ENCODE measurements at regions not wholly inside any gene's neighbourhood (a gene's known extent, or its start where the extent isn't known, plus 50 kb on each side); places are given as distances from the start of the nearest gene placed in this dataset.

DNA sequence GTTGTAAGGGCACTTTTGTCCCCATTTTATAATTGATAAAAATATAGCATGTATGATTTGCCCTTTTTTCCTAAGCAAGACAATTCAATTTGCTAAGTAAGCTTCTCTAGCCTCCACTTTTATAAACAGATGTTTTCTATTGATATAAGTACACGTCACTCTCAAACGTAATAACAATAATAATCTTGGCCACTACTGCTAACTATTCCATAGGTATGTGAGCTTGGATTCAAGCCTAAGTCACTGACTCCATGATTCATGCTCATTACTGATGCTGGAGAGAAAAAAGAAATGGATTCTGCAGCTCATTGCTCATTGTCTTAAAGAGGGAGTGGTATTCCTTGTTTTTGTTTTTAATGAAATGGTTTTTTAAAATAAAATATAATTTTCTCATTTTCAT lies 661.0 kb downstream of the GALC start:
- H3K4me3 ChIP-seq (ENCODE audit: insufficient read depth, low read length), result no peak overlapping the region
- no peaks in the 10 kb centered on the region for H4K20me1 ChIP-seq (ENCODE audit: insufficient read depth, low read length)
- H3K9me3 ChIP-seq (ENCODE audit: low read depth, low read length), result no peaks in the 10 kb centered on the region
- H3K36me3 ChIP-seq (ENCODE audit: insufficient read depth, low read length), result no peaks in the 10 kb centered on the region
- no peaks in the 10 kb centered on the region for H3K79me2 ChIP-seq (ENCODE audit: insufficient read depth, low read length)
- no peak overlapping the region for H3K4me2 ChIP-seq (ENCODE audit: insufficient read depth, low read length)
- no peak for DNase-seq (ENCODE audit: insufficient read length, low spot score, missing footprints)
- H2AFZ ChIP-seq (ENCODE audit: low read length), result no peak overlapping the region
- no peaks in the 10 kb centered on the region for H3K4me1 ChIP-seq (ENCODE audit: insufficient read depth, low read length)
- TF ChIP-seq, protein P1, sequence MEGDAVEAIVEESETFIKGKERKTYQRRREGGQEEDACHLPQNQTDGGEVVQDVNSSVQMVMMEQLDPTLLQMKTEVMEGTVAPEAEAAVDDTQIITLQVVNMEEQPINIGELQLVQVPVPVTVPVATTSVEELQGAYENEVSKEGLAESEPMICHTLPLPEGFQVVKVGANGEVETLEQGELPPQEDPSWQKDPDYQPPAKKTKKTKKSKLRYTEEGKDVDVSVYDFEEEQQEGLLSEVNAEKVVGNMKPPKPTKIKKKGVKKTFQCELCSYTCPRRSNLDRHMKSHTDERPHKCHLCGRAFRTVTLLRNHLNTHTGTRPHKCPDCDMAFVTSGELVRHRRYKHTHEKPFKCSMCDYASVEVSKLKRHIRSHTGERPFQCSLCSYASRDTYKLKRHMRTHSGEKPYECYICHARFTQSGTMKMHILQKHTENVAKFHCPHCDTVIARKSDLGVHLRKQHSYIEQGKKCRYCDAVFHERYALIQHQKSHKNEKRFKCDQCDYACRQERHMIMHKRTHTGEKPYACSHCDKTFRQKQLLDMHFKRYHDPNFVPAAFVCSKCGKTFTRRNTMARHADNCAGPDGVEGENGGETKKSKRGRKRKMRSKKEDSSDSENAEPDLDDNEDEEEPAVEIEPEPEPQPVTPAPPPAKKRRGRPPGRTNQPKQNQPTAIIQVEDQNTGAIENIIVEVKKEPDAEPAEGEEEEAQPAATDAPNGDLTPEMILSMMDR (IDR thresholded peaks at IDR 0.05; ENCODE audit: extremely low read depth, low read depth, low read length), result no peak
- H3K27me3 ChIP-seq (ENCODE audit: insufficient read depth, low read length), result no peaks in the 10 kb centered on the region
- no peak overlapping the region for H3K27ac ChIP-seq (ENCODE audit: low read depth, low read length)

DNA sequence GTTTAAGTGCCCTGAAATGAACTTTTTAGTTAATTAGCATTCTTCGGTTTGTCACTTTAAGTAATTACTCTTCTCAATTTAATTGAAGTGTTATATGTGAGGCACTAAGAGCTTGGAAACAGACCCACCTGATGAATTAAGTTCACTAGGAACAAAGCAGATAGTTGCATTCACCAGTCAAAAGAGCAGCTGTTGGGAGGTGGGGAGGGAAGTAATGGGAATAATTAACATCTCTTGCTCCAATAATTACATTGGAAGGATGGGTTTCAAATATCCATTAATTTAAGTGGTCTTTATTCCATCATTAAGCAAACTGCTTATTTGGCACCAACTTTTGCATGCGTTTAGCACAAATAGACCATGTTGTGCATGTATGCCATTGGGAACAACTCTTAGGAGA lies 667.2 kb downstream of the GALC start:
- H3K4me2 ChIP-seq (ENCODE audit: insufficient read depth, low read length), result no peak overlapping the region
- H3K36me3 ChIP-seq (ENCODE audit: insufficient read depth, low read length), result no peaks in the 10 kb centered on the region
- peaks cover 2% of the 10 kb centered on the region for H3K9me3 ChIP-seq (ENCODE audit: low read depth, low read length)
- H2AFZ ChIP-seq (ENCODE audit: low read length), result no peak overlapping the region
- no peak overlapping the region for H3K27ac ChIP-seq (ENCODE audit: low read depth, low read length)
- TF ChIP-seq, protein P1 (IDR thresholded peaks at IDR 0.05; ENCODE audit: extremely low read depth, low read depth, low read length), result no peak
- no peaks in the 10 kb centered on the region for H4K20me1 ChIP-seq (ENCODE audit: insufficient read depth, low read length)
- H3K4me3 ChIP-seq (ENCODE audit: insufficient read depth, low read length), result no peak overlapping the region
- H3K27me3 ChIP-seq (ENCODE audit: insufficient read depth, low read length), result no peaks in the 10 kb centered on the region
- no peaks in the 10 kb centered on the region for H3K79me2 ChIP-seq (ENCODE audit: insufficient read depth, low read length)
- no peaks in the 10 kb centered on the region for H3K4me1 ChIP-seq (ENCODE audit: insufficient read depth, low read length)
- DNase-seq (ENCODE audit: insufficient read length, low spot score, missing footprints), result no peak

DNA sequence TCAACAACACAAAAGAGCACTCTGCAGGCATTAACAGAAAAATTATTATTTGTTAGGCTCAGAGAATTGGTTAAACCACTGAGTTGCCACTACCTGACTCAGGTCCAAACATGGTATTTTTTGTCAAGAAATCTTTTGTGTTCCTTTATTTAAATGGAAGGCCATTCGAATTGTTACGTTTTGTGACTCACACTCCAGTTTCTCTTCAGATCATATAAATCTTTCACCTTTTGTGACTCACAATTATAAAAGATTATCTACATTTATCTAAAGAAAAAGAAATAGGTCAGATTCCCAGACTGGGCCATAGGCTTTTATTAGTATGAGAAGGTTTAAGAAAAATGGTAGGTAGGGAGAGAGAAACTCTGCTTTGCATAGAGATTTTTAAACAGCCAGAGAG lies 669.8 kb downstream of the GALC start:
- Histone ChIP-seq H4K20me1 (ENCODE audit: insufficient read depth, low read length) (no peaks in the 10 kb centered on the region), H3K4me2 (ENCODE audit: insufficient read depth, low read length) (no peak overlapping the region), H3K4me3 (ENCODE audit: insufficient read depth, low read length) (no peak overlapping the region), H3K27ac (ENCODE audit: low read depth, low read length) (no peak overlapping the region), H3K4me1 (ENCODE audit: insufficient read depth, low read length) (no peaks in the 10 kb centered on the region), H3K36me3 (ENCODE audit: insufficient read depth, low read length) (no peaks in the 10 kb centered on the region), H3K27me3 (ENCODE audit: insufficient read depth, low read length) (no peaks in the 10 kb centered on the region), H3K9me3 (ENCODE audit: low read depth, low read length) (peaks cover 2% of the 10 kb centered on the region), H3K79me2 (ENCODE audit: insufficient read depth, low read length) (no peaks in the 10 kb centered on the region), H2AFZ (ENCODE audit: low read length) (no peak overlapping the region)
- TF ChIP-seq, protein P1 (IDR thresholded peaks at IDR 0.05; ENCODE audit: extremely low read depth, low read depth, low read length), result no peak
- DNase-seq (ENCODE audit: insufficient read length, low spot score, missing footprints), result no peak

DNA sequence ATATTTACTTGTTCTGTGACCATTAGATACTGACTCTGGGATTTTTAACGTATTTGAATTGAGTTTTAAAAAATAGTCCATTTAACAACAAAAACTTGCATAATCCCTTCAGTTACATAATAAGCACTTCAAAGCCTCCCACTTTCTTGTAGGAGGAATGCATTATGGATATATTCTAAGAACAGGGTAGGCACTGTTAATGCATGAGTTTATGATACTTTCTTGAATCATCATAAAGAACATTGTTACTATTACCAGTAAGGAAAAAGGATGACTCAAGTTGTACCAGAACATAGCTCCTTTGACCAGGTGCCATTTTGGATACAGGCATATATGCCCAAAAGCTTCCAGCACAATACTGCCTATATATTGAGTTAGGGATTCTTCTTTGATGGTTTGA lies 671.4 kb downstream of the GALC start:
- Histone ChIP-seq H3K36me3 (ENCODE audit: insufficient read depth, low read length) (no peaks in the 10 kb centered on the region), H3K27ac (ENCODE audit: low read depth, low read length) (no peak overlapping the region), H3K4me1 (ENCODE audit: insufficient read depth, low read length) (no peaks in the 10 kb centered on the region), H3K4me2 (ENCODE audit: insufficient read depth, low read length) (no peak overlapping the region), H3K4me3 (ENCODE audit: insufficient read depth, low read length) (no peak overlapping the region), H3K9me3 (ENCODE audit: low read depth, low read length) (peaks cover 2% of the 10 kb centered on the region), H4K20me1 (ENCODE audit: insufficient read depth, low read length) (no peaks in the 10 kb centered on the region), H3K27me3 (ENCODE audit: insufficient read depth, low read length) (no peaks in the 10 kb centered on the region), H3K79me2 (ENCODE audit: insufficient read depth, low read length) (no peaks in the 10 kb centered on the region), H2AFZ (ENCODE audit: low read length) (no peak overlapping the region)
- TF ChIP-seq, protein P1 (IDR thresholded peaks at IDR 0.05; ENCODE audit: extremely low read depth, low read depth, low read length), result no peak
- DNase-seq (ENCODE audit: insufficient read length, low spot score, missing footprints), result no peak
